ENCODE measurements at regions not wholly inside any gene's neighbourhood (a gene's known extent, or its start where the extent isn't known, plus 50 kb on each side); places are given as distances from the start of the nearest gene placed in this dataset.

- H3K36me3 ChIP-seq (ENCODE audit: control insufficient read depth, insufficient read depth, low read length), result no peaks in the 10 kb centered on the region
- no peaks in the 10 kb centered on the region for H3K9me3 ChIP-seq (ENCODE audit: control insufficient read depth, insufficient read depth, low read depth, low read length)
- no peak overlapping the region for H3K9ac ChIP-seq (ENCODE audit: insufficient read depth, low read length)
- no peaks in the 10 kb centered on the region for H3K27me3 ChIP-seq (ENCODE audit: control insufficient read depth, insufficient read depth, low read length)
- DNase-seq (ENCODE audit: low read depth in 2 of 2), result no peak
- no peak overlapping the region for H3K4me2 ChIP-seq (ENCODE audit: extremely low read depth, insufficient read depth, low read length)
- H4K20me1 ChIP-seq (ENCODE audit: control insufficient read depth, extremely low read depth, insufficient read depth, low read length), result no peaks in the 10 kb centered on the region
- H3K79me2 ChIP-seq (ENCODE audit: control insufficient read depth, insufficient read depth, low read length), result no peaks in the 10 kb centered on the region
- H3K27ac ChIP-seq (ENCODE audit: insufficient read depth, low read length), result no peak overlapping the region
- no peak overlapping the region for H2AFZ ChIP-seq (ENCODE audit: low read length)
- H3K4me1 ChIP-seq (ENCODE audit: control insufficient read depth, extremely low read depth, insufficient read depth, low read length), result no peaks in the 10 kb centered on the region
- TF ChIP-seq, protein P1, sequence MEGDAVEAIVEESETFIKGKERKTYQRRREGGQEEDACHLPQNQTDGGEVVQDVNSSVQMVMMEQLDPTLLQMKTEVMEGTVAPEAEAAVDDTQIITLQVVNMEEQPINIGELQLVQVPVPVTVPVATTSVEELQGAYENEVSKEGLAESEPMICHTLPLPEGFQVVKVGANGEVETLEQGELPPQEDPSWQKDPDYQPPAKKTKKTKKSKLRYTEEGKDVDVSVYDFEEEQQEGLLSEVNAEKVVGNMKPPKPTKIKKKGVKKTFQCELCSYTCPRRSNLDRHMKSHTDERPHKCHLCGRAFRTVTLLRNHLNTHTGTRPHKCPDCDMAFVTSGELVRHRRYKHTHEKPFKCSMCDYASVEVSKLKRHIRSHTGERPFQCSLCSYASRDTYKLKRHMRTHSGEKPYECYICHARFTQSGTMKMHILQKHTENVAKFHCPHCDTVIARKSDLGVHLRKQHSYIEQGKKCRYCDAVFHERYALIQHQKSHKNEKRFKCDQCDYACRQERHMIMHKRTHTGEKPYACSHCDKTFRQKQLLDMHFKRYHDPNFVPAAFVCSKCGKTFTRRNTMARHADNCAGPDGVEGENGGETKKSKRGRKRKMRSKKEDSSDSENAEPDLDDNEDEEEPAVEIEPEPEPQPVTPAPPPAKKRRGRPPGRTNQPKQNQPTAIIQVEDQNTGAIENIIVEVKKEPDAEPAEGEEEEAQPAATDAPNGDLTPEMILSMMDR (conservative IDR thresholded peaks at IDR 0.05 in 1 of 2, IDR thresholded peaks at IDR 0.05 in 1 of 2; ENCODE audit: low read depth in 1 of 2, low read length in 2 of 2), result no peak
- no peak for TF ChIP-seq EZH2 (IDR thresholded peaks at IDR 0.05; ENCODE audit: low read length, missing control alignments)
- no peak overlapping the region for H3K4me3 ChIP-seq (replicated peaks in 1 of 4; ENCODE audit: control extremely low read depth in 1 of 4, insufficient read depth in 1 of 4, low read depth in 3 of 4, low read length in 4 of 4)
Measured at GRCh38 chr2:23203383-23203782, 181.6 kb upstream of the KLHL29 start.

DNA sequence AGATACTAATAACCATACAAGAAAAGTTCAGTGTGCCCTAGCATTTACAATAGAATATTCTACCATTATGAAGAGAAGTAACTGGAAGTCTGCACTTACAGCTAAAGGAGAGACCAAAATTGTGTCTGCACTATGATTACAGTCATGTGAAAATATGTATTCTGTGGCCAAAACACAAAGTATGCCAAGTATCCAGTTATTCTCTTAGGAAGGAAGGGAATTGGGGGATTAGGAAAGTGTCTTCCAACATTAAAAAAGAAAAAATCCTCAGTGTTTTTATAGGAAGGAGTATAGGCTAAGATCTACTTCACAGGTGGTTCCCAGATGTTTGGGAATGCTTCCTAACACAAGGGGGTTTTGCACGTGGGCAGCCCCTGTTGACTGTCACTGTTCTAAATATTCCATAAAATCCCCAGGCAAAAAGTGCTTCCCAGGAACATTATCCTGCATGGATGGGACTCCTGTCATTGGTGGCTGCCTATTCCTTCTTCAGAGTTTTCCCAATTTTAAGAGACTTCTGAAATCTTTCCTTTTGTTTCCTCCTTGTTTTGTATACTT, 180.2 kb upstream of the KLHL29 start:
- DNase-seq (ENCODE audit: low read depth in 2 of 2), result no peak
- no peaks in the 10 kb centered on the region for H3K27me3 ChIP-seq (ENCODE audit: control insufficient read depth, insufficient read depth, low read length)

GRCh38 chr2:23206650-23207049, 178.3 kb upstream of the KLHL29 start:
- TF ChIP-seq, protein P1 (conservative IDR thresholded peaks at IDR 0.05 in 1 of 2, IDR thresholded peaks at IDR 0.05 in 1 of 2; ENCODE audit: low read depth in 1 of 2, low read length in 2 of 2), result no peak
- TF ChIP-seq EZH2 (IDR thresholded peaks at IDR 0.05; ENCODE audit: low read length, missing control alignments), result no peak
- Histone ChIP-seq H3K27ac (ENCODE audit: insufficient read depth, low read length) (no peak overlapping the region), H3K4me3 (replicated peaks in 1 of 4; ENCODE audit: control extremely low read depth in 1 of 4, insufficient read depth in 1 of 4, low read depth in 3 of 4, low read length in 4 of 4) (no peak overlapping the region), H3K79me2 (ENCODE audit: control insufficient read depth, insufficient read depth, low read length) (no peaks in the 10 kb centered on the region), H3K27me3 (ENCODE audit: control insufficient read depth, insufficient read depth, low read length) (no peaks in the 10 kb centered on the region), H3K4me1 (ENCODE audit: control insufficient read depth, extremely low read depth, insufficient read depth, low read length) (no peaks in the 10 kb centered on the region), H3K9ac (ENCODE audit: insufficient read depth, low read length) (no peak overlapping the region), H3K4me2 (ENCODE audit: extremely low read depth, insufficient read depth, low read length) (no peak overlapping the region), H3K36me3 (ENCODE audit: control insufficient read depth, insufficient read depth, low read length) (no peaks in the 10 kb centered on the region), H4K20me1 (ENCODE audit: control insufficient read depth, extremely low read depth, insufficient read depth, low read length) (no peaks in the 10 kb centered on the region), H2AFZ (ENCODE audit: low read length) (no peak overlapping the region), H3K9me3 (ENCODE audit: control insufficient read depth, insufficient read depth, low read depth, low read length) (no peaks in the 10 kb centered on the region)
- no peak for DNase-seq (ENCODE audit: low read depth in 2 of 2)

More for the DNA sequence above, 180.2 kb upstream of the KLHL29 start:
- Histone ChIP-seq H3K4me2 (ENCODE audit: extremely low read depth, insufficient read depth, low read length) (no peak overlapping the region), H3K4me1 (ENCODE audit: control insufficient read depth, extremely low read depth, insufficient read depth, low read length) (no peaks in the 10 kb centered on the region), H3K4me3 (replicated peaks in 1 of 4; ENCODE audit: control extremely low read depth in 1 of 4, insufficient read depth in 1 of 4, low read depth in 3 of 4, low read length in 4 of 4) (no peak overlapping the region), H3K36me3 (ENCODE audit: control insufficient read depth, insufficient read depth, low read length) (no peaks in the 10 kb centered on the region), H4K20me1 (ENCODE audit: control insufficient read depth, extremely low read depth, insufficient read depth, low read length) (no peaks in the 10 kb centered on the region), H3K9ac (ENCODE audit: insufficient read depth, low read length) (no peak overlapping the region), H3K27ac (ENCODE audit: insufficient read depth, low read length) (no peak overlapping the region), H3K79me2 (ENCODE audit: control insufficient read depth, insufficient read depth, low read length) (no peaks in the 10 kb centered on the region), H2AFZ (ENCODE audit: low read length) (no peak overlapping the region), H3K9me3 (ENCODE audit: control insufficient read depth, insufficient read depth, low read depth, low read length) (no peaks in the 10 kb centered on the region)
- TF ChIP-seq, protein P1 (conservative IDR thresholded peaks at IDR 0.05 in 1 of 2, IDR thresholded peaks at IDR 0.05 in 1 of 2; ENCODE audit: low read depth in 1 of 2, low read length in 2 of 2), result no peak
